ENCODE measurements at regions not wholly inside any gene's neighbourhood (a gene's known extent, or its start where the extent isn't known, plus 50 kb on each side); places are given as distances from the start of the nearest gene placed in this dataset.

GRCh38 chr6:71044753-71045152 lies 87.9 kb upstream of the B3GAT2 start:
- Histone ChIP-seq H3K79me1 (replicated peaks; ENCODE audit: low read length, poor library complexity, severe bottlenecking) (no peaks in the 10 kb centered on the region), H2BK15ac (ENCODE audit: low read depth, poor library complexity, severe bottlenecking) (no peak overlapping the region), H3K4ac (ENCODE audit: low read depth in 1 of 2, low read length in 2 of 2) (no peak overlapping the region), H3K4me1 (ENCODE audit: control insufficient read depth, insufficient read depth, low read depth, low read length) (peaks cover 2% of the 10 kb centered on the region), H3K36me3 (ENCODE audit: control insufficient read depth in 1 of 2, insufficient read depth in 2 of 2, low read depth in 1 of 2, low read length in 2 of 2) (no peaks in the 10 kb centered on the region), H3K4me2 (ENCODE audit: low read length, poor library complexity, severe bottlenecking) (no peak overlapping the region), H3K14ac (ENCODE audit: low read length in 2 of 2) (no peak overlapping the region), H2BK12ac (ENCODE audit: low read length in 2 of 2) (no peak overlapping the region), H3K27me3 (ENCODE audit: control insufficient read depth in 1 of 2, insufficient read depth in 1 of 2, low read length in 2 of 2) (peaks cover 0 to 10% of the 10 kb centered on the region in 2 experiments), H3K9ac (ENCODE audit: low read length) (no peak overlapping the region), H3K23ac (ENCODE audit: low read length in 2 of 2) (no peak overlapping the region), H3K18ac (ENCODE audit: low read depth in 1 of 2, low read length in 2 of 2) (no peak overlapping the region), H2AK5ac (ENCODE audit: low read length, severe bottlenecking) (no peak overlapping the region), H4K8ac (ENCODE audit: low read length) (no peak overlapping the region), H3K27ac (ENCODE audit: low read length, poor library complexity, severe bottlenecking) (no peak overlapping the region), H3K4me3 (ENCODE audit: insufficient read depth in 1 of 2, low read depth in 1 of 2, low read length in 2 of 2) (no peak overlapping the region), H2BK5ac (ENCODE audit: low read depth, low read length, poor library complexity, severe bottlenecking) (no peak overlapping the region), H3K9me3 (ENCODE audit: control insufficient read depth, low read length) (no peaks in the 10 kb centered on the region), H2BK120ac (ENCODE audit: low read depth, low read length) (no peak overlapping the region), H4K91ac (ENCODE audit: low read length) (no peak overlapping the region), H2AFZ (ENCODE audit: low read depth, low read length) (no peak overlapping the region)
- WGBS = 88% methylated on average over 1 of the region's 1 CpG
- DNase-seq = no peak

- Histone ChIP-seq H4K8ac (ENCODE audit: low read length) (no peak overlapping the region), H3K14ac (ENCODE audit: low read length in 2 of 2) (no peak overlapping the region), H3K23ac (ENCODE audit: low read length in 2 of 2) (no peak overlapping the region), H2BK5ac (ENCODE audit: low read depth, low read length, poor library complexity, severe bottlenecking) (no peak overlapping the region), H3K79me1 (replicated peaks; ENCODE audit: low read length, poor library complexity, severe bottlenecking) (no peaks in the 10 kb centered on the region), H3K36me3 (ENCODE audit: control insufficient read depth in 1 of 2, insufficient read depth in 2 of 2, low read depth in 1 of 2, low read length in 2 of 2) (no peaks in the 10 kb centered on the region), H4K91ac (ENCODE audit: low read length) (no peak overlapping the region), H3K27ac (ENCODE audit: low read length, poor library complexity, severe bottlenecking) (no peak overlapping the region), H3K4ac (ENCODE audit: low read depth in 1 of 2, low read length in 2 of 2) (no peak overlapping the region), H3K27me3 (ENCODE audit: control insufficient read depth in 1 of 2, insufficient read depth in 1 of 2, low read length in 2 of 2) (peaks cover 0 to 4% of the 10 kb centered on the region in 2 experiments), H3K18ac (ENCODE audit: low read depth in 1 of 2, low read length in 2 of 2) (no peak overlapping the region), H2BK120ac (ENCODE audit: low read depth, low read length) (no peak overlapping the region), H2AK5ac (ENCODE audit: low read length, severe bottlenecking) (no peak overlapping the region), H3K4me2 (ENCODE audit: low read length, poor library complexity, severe bottlenecking) (no peak overlapping the region), H3K4me1 (ENCODE audit: control insufficient read depth, insufficient read depth, low read depth, low read length) (no peaks in the 10 kb centered on the region), H3K9ac (ENCODE audit: low read length) (no peak overlapping the region), H3K4me3 (ENCODE audit: insufficient read depth in 1 of 2, low read depth in 1 of 2, low read length in 2 of 2) (no peak overlapping the region), H3K9me3 (ENCODE audit: control insufficient read depth, low read length) (no peaks in the 10 kb centered on the region), H2AFZ (ENCODE audit: low read depth, low read length) (no peak overlapping the region), H2BK12ac (ENCODE audit: low read length in 2 of 2) (no peak overlapping the region), H2BK15ac (ENCODE audit: low read depth, poor library complexity, severe bottlenecking) (no peak overlapping the region)
- WGBS = 76% methylated on average over 3 of the region's 5 CpGs
- no peak for DNase-seq
Measured at GRCh38 chr6:71045296-71045695, 88.4 kb upstream of the B3GAT2 start.

- no peaks in the 10 kb centered on the region for H3K9me3 ChIP-seq (ENCODE audit: control insufficient read depth, low read length)
- H3K36me3 ChIP-seq (ENCODE audit: control insufficient read depth in 1 of 2, insufficient read depth in 2 of 2, low read depth in 1 of 2, low read length in 2 of 2) = no peaks in the 10 kb centered on the region
- H3K27ac ChIP-seq (ENCODE audit: low read length, poor library complexity, severe bottlenecking) = no peak overlapping the region
- no peaks in the 10 kb centered on the region for H3K79me1 ChIP-seq (replicated peaks; ENCODE audit: low read length, poor library complexity, severe bottlenecking)
- no peak overlapping the region for H3K4ac ChIP-seq (ENCODE audit: low read depth in 1 of 2, low read length in 2 of 2)
- no peak overlapping the region for H3K14ac ChIP-seq (ENCODE audit: low read length in 2 of 2)
- H4K91ac ChIP-seq (ENCODE audit: low read length) = no peak overlapping the region
- no peak overlapping the region for H2BK120ac ChIP-seq (ENCODE audit: low read depth, low read length)
- no peak overlapping the region for H3K4me2 ChIP-seq (ENCODE audit: low read length, poor library complexity, severe bottlenecking)
- no peaks in the 10 kb centered on the region for H3K4me1 ChIP-seq (ENCODE audit: control insufficient read depth, insufficient read depth, low read depth, low read length)
- H3K23ac ChIP-seq (ENCODE audit: low read length in 2 of 2) = no peak overlapping the region
- H2BK12ac ChIP-seq (ENCODE audit: low read length in 2 of 2) = no peak overlapping the region
- no peak overlapping the region for H2BK15ac ChIP-seq (ENCODE audit: low read depth, poor library complexity, severe bottlenecking)
- WGBS = 61% methylated on average over 3 of the region's 4 CpGs
- no peaks in the 10 kb centered on the region for H3K27me3 ChIP-seq (ENCODE audit: control insufficient read depth in 1 of 2, insufficient read depth in 1 of 2, low read length in 2 of 2)
- DNase-seq = no peak
- no peak overlapping the region for H2AK5ac ChIP-seq (ENCODE audit: low read length, severe bottlenecking)
- H2AFZ ChIP-seq (ENCODE audit: low read depth, low read length) = no peak overlapping the region
- no peak overlapping the region for H3K4me3 ChIP-seq (ENCODE audit: insufficient read depth in 1 of 2, low read depth in 1 of 2, low read length in 2 of 2)
- H3K9ac ChIP-seq (ENCODE audit: low read length) = no peak overlapping the region
- H3K18ac ChIP-seq (ENCODE audit: low read depth in 1 of 2, low read length in 2 of 2) = no peak overlapping the region
- no peak overlapping the region for H2BK5ac ChIP-seq (ENCODE audit: low read depth, low read length, poor library complexity, severe bottlenecking)
- no peak overlapping the region for H4K8ac ChIP-seq (ENCODE audit: low read length)
Measured at GRCh38 chr6:71047417-71047816, 90.6 kb upstream of the B3GAT2 start.

- Histone ChIP-seq H2BK12ac (ENCODE audit: low read length in 2 of 2) (no peak overlapping the region), H3K27ac (ENCODE audit: low read length, poor library complexity, severe bottlenecking) (no peak overlapping the region), H3K14ac (ENCODE audit: low read length in 2 of 2) (no peak overlapping the region), H3K79me1 (replicated peaks; ENCODE audit: low read length, poor library complexity, severe bottlenecking) (no peaks in the 10 kb centered on the region), H3K36me3 (ENCODE audit: control insufficient read depth in 1 of 2, insufficient read depth in 2 of 2, low read depth in 1 of 2, low read length in 2 of 2) (no peaks in the 10 kb centered on the region), H2AK5ac (ENCODE audit: low read length, severe bottlenecking) (no peak overlapping the region), H2BK5ac (ENCODE audit: low read depth, low read length, poor library complexity, severe bottlenecking) (no peak overlapping the region), H3K4me2 (ENCODE audit: low read length, poor library complexity, severe bottlenecking) (no peak overlapping the region), H3K9ac (ENCODE audit: low read length) (no peak overlapping the region), H2BK15ac (ENCODE audit: low read depth, poor library complexity, severe bottlenecking) (no peak overlapping the region), H3K27me3 (ENCODE audit: control insufficient read depth in 1 of 2, insufficient read depth in 1 of 2, low read length in 2 of 2) (no peaks in the 10 kb centered on the region), H3K4me1 (ENCODE audit: control insufficient read depth, insufficient read depth, low read depth, low read length) (no peaks in the 10 kb centered on the region), H3K4ac (ENCODE audit: low read depth in 1 of 2, low read length in 2 of 2) (no peak overlapping the region), H3K4me3 (ENCODE audit: insufficient read depth in 1 of 2, low read depth in 1 of 2, low read length in 2 of 2) (no peak overlapping the region), H4K91ac (ENCODE audit: low read length) (no peak overlapping the region), H2AFZ (ENCODE audit: low read depth, low read length) (no peak overlapping the region), H3K9me3 (ENCODE audit: control insufficient read depth, low read length) (no peaks in the 10 kb centered on the region), H3K23ac (ENCODE audit: low read length in 2 of 2) (no peak overlapping the region), H2BK120ac (ENCODE audit: low read depth, low read length) (no peak overlapping the region), H3K18ac (ENCODE audit: low read depth in 1 of 2, low read length in 2 of 2) (no peak overlapping the region), H4K8ac (ENCODE audit: low read length) (no peak overlapping the region)
- no peak for DNase-seq
- 96% methylated on average over 3 of the region's 4 CpGs for WGBS
Measured at GRCh38 chr6:71048320-71049164, 91.7 kb upstream of the B3GAT2 start.

Measured in mesenchymal stem cell (in vitro differentiated cells and primary cell).